Fibroblast of skin of back (primary cell): ENCODE measurements at regions not wholly inside any gene's neighbourhood (a gene's known extent, or its start where the extent isn't known, plus 50 kb on each side); places are given as distances from the start of the nearest gene placed in this dataset.
"Not testable (repeated sequence)": the region's sequence is repeated elsewhere in the genome, so short reads cannot be mapped to it uniquely, and the experiment has no call there.

Experiments used
- DNase-seq: peaks from one replicate; pipeline ENCODE4 v3.0.0-alpha.2; 2013

GRCh38 chr15:20234006-20234540, 307.5 kb downstream of the GOLGA6L6 start:
- DNase-seq = not testable (repeated sequence)

GRCh38 chr15:20232457-20232856, 309.1 kb downstream of the GOLGA6L6 start:
- not testable (repeated sequence) for DNase-seq

- not testable (repeated sequence) for DNase-seq
These were observed 310.9 kb downstream of the GOLGA6L6 start for GRCh38 chr15:20230656-20231055.

- DNase-seq = not testable (repeated sequence)
These were observed 312.8 kb downstream of the GOLGA6L6 start for GRCh38 chr15:20228791-20229190.

- DNase-seq = not testable (repeated sequence)
These were observed 314.3 kb downstream of the GOLGA6L6 start for GRCh38 chr15:20227119-20227853.

- not testable (repeated sequence) for DNase-seq
These were observed 315.1 kb downstream of the GOLGA6L6 start for GRCh38 chr15:20226531-20226930.

- not testable (repeated sequence) for DNase-seq
These were observed 320.5 kb downstream of the GOLGA6L6 start for GRCh38 chr15:20221063-20221462.

GRCh38 chr15:20219171-20219570, 322.4 kb downstream of the GOLGA6L6 start:
- DNase-seq = not testable (repeated sequence)

GRCh38 chr15:20215700-20216099, 325.9 kb downstream of the GOLGA6L6 start:
- DNase-seq = not testable (repeated sequence)

GRCh38 chr15:20214101-20214500, 327.5 kb downstream of the GOLGA6L6 start:
- DNase-seq = not testable (repeated sequence)

- DNase-seq = not testable (repeated sequence)
These were observed 330.1 kb downstream of the GOLGA6L6 start for GRCh38 chr15:20211508-20211907.

- DNase-seq = not testable (repeated sequence)
These were observed 331.6 kb downstream of the GOLGA6L6 start for GRCh38 chr15:20209973-20210372.

GRCh38 chr15:20207607-20208006, 334.0 kb downstream of the GOLGA6L6 start:
- DNase-seq = not testable (repeated sequence)

- DNase-seq = not testable (repeated sequence)
These were observed 334.4 kb downstream of the GOLGA6L6 start for GRCh38 chr15:20207198-20207597.

- not testable (repeated sequence) for DNase-seq
These were observed 337.3 kb downstream of the GOLGA6L6 start for GRCh38 chr15:20204177-20204866.

- not testable (repeated sequence) for DNase-seq
These were observed 337.9 kb downstream of the GOLGA6L6 start for GRCh38 chr15:20203649-20204150.

GRCh38 chr15:20194591-20195198, 346.9 kb downstream of the GOLGA6L6 start:
- not testable (repeated sequence) for DNase-seq

- DNase-seq = not testable (repeated sequence)
These were observed 348.3 kb downstream of the GOLGA6L6 start for GRCh38 chr15:20192982-20193929.

GRCh38 chr15:20191508-20192125, 350.0 kb downstream of the GOLGA6L6 start:
- DNase-seq = not testable (repeated sequence)

GRCh38 chr15:20188611-20189010, 353.0 kb downstream of the GOLGA6L6 start:
- DNase-seq = not testable (repeated sequence)
